ENCODE measurements at regions not wholly inside any gene's neighbourhood (a gene's known extent, or its start where the extent isn't known, plus 50 kb on each side); places are given as distances from the start of the nearest gene placed in this dataset.

- FAIRE-seq = no peak
- Histone ChIP-seq H3K27ac (ENCODE audit: extremely low read length, insufficient read depth, low read length) (no peak overlapping the region), H4K20me1 (ENCODE audit: insufficient read depth, low read length) (no peaks in the 10 kb centered on the region), H3K4me2 (ENCODE audit: low read depth, low read length) (no peak overlapping the region), H3K9ac (ENCODE audit: insufficient read depth, low read depth, low read length) (no peak overlapping the region), H3K36me3 (replicated peaks in 1 of 2; ENCODE audit: control insufficient read depth in 1 of 2, insufficient read depth in 2 of 2, low read length in 2 of 2) (no peaks in the 10 kb centered on the region), H3K4me3 (replicated peaks in 1 of 3; ENCODE audit: insufficient read depth in 1 of 3, low read depth in 2 of 3, low read length in 3 of 3) (no peak overlapping the region), H2AFZ (ENCODE audit: low read length) (no peak overlapping the region), H3K79me2 (ENCODE audit: insufficient read depth, low read length) (no peaks in the 10 kb centered on the region), H3K27me3 (ENCODE audit: control insufficient read depth in 1 of 2, insufficient read depth in 2 of 2, low read length in 2 of 2) (no peaks in the 10 kb centered on the region), H3K9me3 (ENCODE audit: low read length) (peaks cover 94% of the 10 kb centered on the region), H3K4me1 (ENCODE audit: insufficient read depth, low read length) (no peaks in the 10 kb centered on the region)
- WGBS (ENCODE audit: low lambda C conversion rate) = 0% methylated on average over 1 of the region's 1 CpG
- ChIA-PET CTCF (ENCODE audit: low intra/inter-chr PET ratio, low total read pairs) (no interaction called here), POLR2A (no interaction called here)
- TF ChIP-seq PRDM15 (CRISPR knock-in tag; IDR thresholded peaks at IDR 0.05) = no peak
- no peak for TF ChIP-seq NKX3-1 (CRISPR knock-in tag; IDR thresholded peaks at IDR 0.05)
- no peak for TF ChIP-seq PLRG1 (conservative IDR thresholded peaks at IDR 0.05)
- no peak for TF ChIP-seq DNMT3B (CRISPR knock-in tag; conservative IDR thresholded peaks at IDR 0.05)
- TF ChIP-seq ZNF691 (CRISPR knock-in tag; IDR thresholded peaks at IDR 0.05; ENCODE audit: borderline replicate concordance, low read depth) = no peak
- TF ChIP-seq FUBP1 (CRISPR knock-in tag; IDR thresholded peaks at IDR 0.05; ENCODE audit: borderline replicate concordance) = no peak
- TF ChIP-seq ZNF883 (CRISPR knock-in tag; IDR thresholded peaks at IDR 0.05; ENCODE audit: not compliant biosample characterization) = no peak
- TF ChIP-seq WIZ (CRISPR knock-in tag; IDR thresholded peaks at IDR 0.05) = no peak
- TF ChIP-seq LCORL (IDR thresholded peaks at IDR 0.05) = no peak
- no peak for TF ChIP-seq LCORL (CRISPR knock-in tag; IDR thresholded peaks at IDR 0.05)
- no peak for TF ChIP-seq FOXA3 (CRISPR knock-in tag; IDR thresholded peaks at IDR 0.05)
- TF ChIP-seq E2F2 (CRISPR knock-in tag; IDR thresholded peaks at IDR 0.05; ENCODE audit: borderline replicate concordance) = no peak
- no peak for TF ChIP-seq ZBTB8A (CRISPR knock-in tag; IDR thresholded peaks at IDR 0.05; ENCODE audit: borderline replicate concordance, low read depth)
- TF ChIP-seq ZFP36L1 (CRISPR knock-in tag; IDR thresholded peaks at IDR 0.05) = no peak
- no peak for TF ChIP-seq PPARG (CRISPR knock-in tag; conservative IDR thresholded peaks at IDR 0.05)
- no peak for ATAC-seq
- in situ Hi-C loops (cut with HindIII; ENCODE audit: extremely low pct_ligation_motif_present, low pct_unique_long_range_greater_than_20kb) (no loop called here), intact Hi-C loops (cut with micrococcal nuclease; ENCODE audit: unreplicated experiment) (no loop called here)
- no TSS peak for BruUV-seq (replicated peaks)
- no peak for DNase-seq (ENCODE audit: low spot score)
Measured at GRCh38 chr6:165159460-165159859, 149.9 kb downstream of the C6orf118 start.

All from HepG2 (cell line).